ENCODE measurements at regions not wholly inside any gene's neighbourhood (a gene's known extent, or its start where the extent isn't known, plus 50 kb on each side); places are given as distances from the start of the nearest gene placed in this dataset.

DNA sequence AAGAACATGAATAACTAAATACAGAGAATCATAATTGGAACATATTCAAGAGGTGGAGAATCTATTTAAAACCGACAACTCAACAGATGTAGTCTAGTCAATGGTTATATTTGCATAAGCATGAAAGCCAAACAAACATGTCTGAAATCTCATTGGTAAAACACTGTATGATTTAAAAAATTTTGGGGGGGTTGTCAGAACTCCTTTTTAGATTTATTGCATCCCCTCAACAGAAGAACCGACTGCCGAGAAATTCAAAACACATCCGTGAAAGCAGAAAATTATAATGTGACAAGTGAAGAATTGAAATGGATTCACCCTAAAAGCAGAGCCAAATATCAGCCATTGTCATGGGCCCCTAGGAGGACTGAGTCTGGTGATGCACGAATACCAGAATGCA lies 633.4 kb upstream of the KCNMB2 start:
- H3K9me3 ChIP-seq (ENCODE audit: control insufficient read depth in 4 of 4, low read length in 3 of 4): peaks cover 9 to 18% (median 15%) of the 10 kb centered on the region in 4 donors
- H3K27me3 ChIP-seq (ENCODE audit: control insufficient read depth in 4 of 4, insufficient read depth in 4 of 4, low read length in 3 of 4): no peaks in the 10 kb centered on the region
- TF ChIP-seq JUND (IDR thresholded peaks at IDR 0.05) (no peak), MAX (IDR thresholded peaks at IDR 0.05) (no peak), GABPA (IDR thresholded peaks at IDR 0.05 in 1 of 2, conservative IDR thresholded peaks at IDR 0.05 in 1 of 2) (no peak), EGR1 (IDR thresholded peaks at IDR 0.05; ENCODE audit: low read depth in 2 of 2) (no peak), REST (IDR thresholded peaks at IDR 0.05) (no peak), TAF1 (conservative IDR thresholded peaks at IDR 0.05) (no peak), YY1 (IDR thresholded peaks at IDR 0.05) (no peak), HNF4A (conservative IDR thresholded peaks at IDR 0.05) (no peak), RXRA (IDR thresholded peaks at IDR 0.05) (no peak), RAD21 (IDR thresholded peaks at IDR 0.05) (no peak), SP1 (IDR thresholded peaks at IDR 0.05) (no peak), NR2F2 (IDR thresholded peaks at IDR 0.05) (no peak)
- TF ChIP-seq, protein P1, sequence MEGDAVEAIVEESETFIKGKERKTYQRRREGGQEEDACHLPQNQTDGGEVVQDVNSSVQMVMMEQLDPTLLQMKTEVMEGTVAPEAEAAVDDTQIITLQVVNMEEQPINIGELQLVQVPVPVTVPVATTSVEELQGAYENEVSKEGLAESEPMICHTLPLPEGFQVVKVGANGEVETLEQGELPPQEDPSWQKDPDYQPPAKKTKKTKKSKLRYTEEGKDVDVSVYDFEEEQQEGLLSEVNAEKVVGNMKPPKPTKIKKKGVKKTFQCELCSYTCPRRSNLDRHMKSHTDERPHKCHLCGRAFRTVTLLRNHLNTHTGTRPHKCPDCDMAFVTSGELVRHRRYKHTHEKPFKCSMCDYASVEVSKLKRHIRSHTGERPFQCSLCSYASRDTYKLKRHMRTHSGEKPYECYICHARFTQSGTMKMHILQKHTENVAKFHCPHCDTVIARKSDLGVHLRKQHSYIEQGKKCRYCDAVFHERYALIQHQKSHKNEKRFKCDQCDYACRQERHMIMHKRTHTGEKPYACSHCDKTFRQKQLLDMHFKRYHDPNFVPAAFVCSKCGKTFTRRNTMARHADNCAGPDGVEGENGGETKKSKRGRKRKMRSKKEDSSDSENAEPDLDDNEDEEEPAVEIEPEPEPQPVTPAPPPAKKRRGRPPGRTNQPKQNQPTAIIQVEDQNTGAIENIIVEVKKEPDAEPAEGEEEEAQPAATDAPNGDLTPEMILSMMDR (IDR thresholded peaks at IDR 0.05; ENCODE audit: low read depth, low read length, missing input control): no peak
- H3K9ac ChIP-seq (ENCODE audit: low read depth in 1 of 2, low read length in 2 of 2): no peak overlapping the region
- DNase-seq (ENCODE audit: low spot score): no peak
- WGBS: 94% methylated on average over 5 of the region's 5 CpGs
- H3K27ac ChIP-seq (ENCODE audit: low read depth in 1 of 2, low read length in 2 of 2): no peak overlapping the region
- H3K4me3 ChIP-seq (ENCODE audit: low read depth in 1 of 3, low read length in 3 of 3): peak overlapping the region in 1 of 3 donors; percentile 18
- H3K4me1 ChIP-seq (ENCODE audit: control insufficient read depth in 4 of 4, insufficient read depth in 4 of 4, low read length in 3 of 4): no peaks in the 10 kb centered on the region
- peaks cover 0 to 4% (median 2%) of the 10 kb centered on the region in 4 donors for H3K36me3 ChIP-seq (ENCODE audit: control insufficient read depth in 4 of 4, insufficient read depth in 3 of 4, low read depth in 1 of 4, low read length in 3 of 4)

GRCh38 chr3:177904621-177905020 lies 631.6 kb upstream of the KCNMB2 start:
- Histone ChIP-seq H3K9me3 (ENCODE audit: control insufficient read depth in 4 of 4, low read length in 3 of 4) (peaks cover 4 to 5% (median 5%) of the 10 kb centered on the region in 4 donors), H3K4me3 (ENCODE audit: low read depth in 1 of 3, low read length in 3 of 3) (no peak overlapping the region), H3K27ac (ENCODE audit: low read depth in 1 of 2, low read length in 2 of 2) (no peak overlapping the region), H3K36me3 (ENCODE audit: control insufficient read depth in 4 of 4, insufficient read depth in 3 of 4, low read depth in 1 of 4, low read length in 3 of 4) (peaks cover 0 to 4% (median 0%) of the 10 kb centered on the region in 4 donors), H3K27me3 (ENCODE audit: control insufficient read depth in 4 of 4, insufficient read depth in 4 of 4, low read length in 3 of 4) (no peaks in the 10 kb centered on the region), H3K4me1 (ENCODE audit: control insufficient read depth in 4 of 4, insufficient read depth in 4 of 4, low read length in 3 of 4) (no peaks in the 10 kb centered on the region), H3K9ac (ENCODE audit: low read depth in 1 of 2, low read length in 2 of 2) (no peak overlapping the region)
- TF ChIP-seq EGR1 (IDR thresholded peaks at IDR 0.05; ENCODE audit: low read depth in 2 of 2) (no peak), FOXA2 (IDR thresholded peaks at IDR 0.05) (no peak), TAF1 (conservative IDR thresholded peaks at IDR 0.05) (no peak), JUND (IDR thresholded peaks at IDR 0.05) (no peak), GABPA (IDR thresholded peaks at IDR 0.05 in 1 of 2, conservative IDR thresholded peaks at IDR 0.05 in 1 of 2) (no peak), NR2F2 (IDR thresholded peaks at IDR 0.05) (no peak), ATF3 (IDR thresholded peaks at IDR 0.05) (no peak), HNF4G (IDR thresholded peaks at IDR 0.05) (no peak), REST (IDR thresholded peaks at IDR 0.05) (no peak)
- TF ChIP-seq, protein P1 (IDR thresholded peaks at IDR 0.05; ENCODE audit: low read depth, low read length, missing input control): no peak
- TF ChIP-seq, protein P2, sequence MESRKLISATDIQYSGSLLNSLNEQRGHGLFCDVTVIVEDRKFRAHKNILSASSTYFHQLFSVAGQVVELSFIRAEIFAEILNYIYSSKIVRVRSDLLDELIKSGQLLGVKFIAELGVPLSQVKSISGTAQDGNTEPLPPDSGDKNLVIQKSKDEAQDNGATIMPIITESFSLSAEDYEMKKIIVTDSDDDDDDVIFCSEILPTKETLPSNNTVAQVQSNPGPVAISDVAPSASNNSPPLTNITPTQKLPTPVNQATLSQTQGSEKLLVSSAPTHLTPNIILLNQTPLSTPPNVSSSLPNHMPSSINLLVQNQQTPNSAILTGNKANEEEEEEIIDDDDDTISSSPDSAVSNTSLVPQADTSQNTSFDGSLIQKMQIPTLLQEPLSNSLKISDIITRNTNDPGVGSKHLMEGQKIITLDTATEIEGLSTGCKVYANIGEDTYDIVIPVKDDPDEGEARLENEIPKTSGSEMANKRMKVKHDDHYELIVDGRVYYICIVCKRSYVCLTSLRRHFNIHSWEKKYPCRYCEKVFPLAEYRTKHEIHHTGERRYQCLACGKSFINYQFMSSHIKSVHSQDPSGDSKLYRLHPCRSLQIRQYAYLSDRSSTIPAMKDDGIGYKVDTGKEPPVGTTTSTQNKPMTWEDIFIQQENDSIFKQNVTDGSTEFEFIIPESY (IDR thresholded peaks at IDR 0.05): no peak
- no peak for DNase-seq (ENCODE audit: low spot score)
